Heart right ventricle (tissue), 16 donors: ENCODE measurements at regions not wholly inside any gene's neighbourhood (a gene's known extent, or its start where the extent isn't known, plus 50 kb on each side); places are given as distances from the start of the nearest gene placed in this dataset.
"Not testable (repeated sequence)": the region's sequence is repeated elsewhere in the genome, so short reads cannot be mapped to it uniquely, and the experiment has no call there.

Experiments used
- ATAC-seq, 8 donors: fragments of 200-7000 bp; cut with Tn5 transposase; one replicate each; pipeline ENCODE4 v1.9.1; 2020; ENCODE audit warnings: mild to moderate bottlenecking in 8 of 8, moderate library complexity in 8 of 8, moderate number of reproducible peaks in 1 of 8
- DNase-seq, 2 donors: peaks; one replicate each; pipeline ENCODE4 v3.0.0-alpha.2; 2020
- H3K27ac ChIP-seq, 10 donors: fragments of 200-600 bp; sonication (generic) in 2 of 10; one replicate each; pipeline versions ENCODE4 v1.5.0 to v1.8.0; 2020 to 2022; ENCODE audit warnings: mild to moderate bottlenecking in 3 of 10
- H3K27me3 ChIP-seq, 7 donors: fragments of 200-600 bp; one replicate each; pipeline ENCODE4 v1.8.0; 2021 to 2022; ENCODE audit warnings: mild to moderate bottlenecking in 2 of 7
- H3K36me3 ChIP-seq, 9 donors: fragments of 200-600 bp; sonication (generic) in 1 of 9; one replicate each; pipeline versions ENCODE4 v1.5.0 to v1.8.0; 2020 to 2022; ENCODE audit warnings: mild to moderate bottlenecking in 2 of 9
- H3K4me1 ChIP-seq, 9 donors: fragments of 200-600 bp; sonication (generic) in 1 of 9; one replicate each; pipeline versions ENCODE4 v1.5.0 to v1.8.0; 2020 to 2022; ENCODE audit warnings: mild to moderate bottlenecking in 4 of 9
- H3K4me3 ChIP-seq, 10 donors: fragments of 200-600 bp; sonication (generic) in 2 of 10; one replicate each; pipeline versions ENCODE4 v1.5.0 to v1.8.0; 2020 to 2022; ENCODE audit warnings: mild to moderate bottlenecking in 7 of 10, moderate library complexity in 2 of 10
- H3K9me3 ChIP-seq, 11 donors: fragments of 200-600 bp in 10 of 11; sonication (generic) in 2 of 11; one replicate each; pipeline versions ENCODE4 v1.5.0 to v1.8.0; 2013 to 2022; ENCODE audit warnings: mild to moderate bottlenecking in 2 of 11, control low read depth in 1 of 11, moderate library complexity in 1 of 11
- WGBS, 2 donors: extraction: QIAGEN DNeasy Blood & Tissue Kit; methylation state at CpG; one replicate each; pipeline ENCODE4 v1.1.7; 2013; ENCODE audit warnings: inconsistent platforms in 1 of 2; 5-methylcytosine and 5-hydroxymethylcytosine counted together
- intact Hi-C, 10 donors: fragments of 100-400 bp; cut with DNase I; formaldehyde crosslinking; loops; one replicate each; pipeline versions ENCODE4 v1.11.1 to v1.14.2; 2022
- TF ChIP-seq, protein P1 (sequence below), 9 donors: fragments of 200-600 bp; sonication (generic) in 2 of 9; IDR thresholded peaks; one replicate each; pipeline versions ENCODE4 v1.5.0 to v1.8.0; 2021 to 2022; ENCODE audit warnings: antibody characterized with exemption in 9 of 9, mild to moderate bottlenecking in 5 of 9, moderate library complexity in 1 of 9
- donor health status: Arrhythmogenic right ventricular cardiomyopathy.
- donor health status: ischemic (EF 13 %, LVEDD 7.1; RV severe dilation, severe dysfunction).
- donor health status: healthy with polysubstance abuse.
- donor health status: DM: no; HTN: yes; CAD: no.
- donor health status: DM: no; HTN: no; CAD: no.
- donor health status: ischemic (EF 25% LVEDD 6.9; RV normal size, moderate dysfunction).
- donor health status: ischemic (EF 25% LVEDD 5.7; RV mildly dilated, moderate dysfunction).
- donor health status: healthy.
- donor health status: DM: yes; HTN: yes; CAD: no.
- donor health status: Ischemic cardiomyopathy.
- donor health status: ischemic (EF 35%, LVEDD 5.7; RV mildly dilated, moderate dysfunction).
- donor health status: nonischemic (EF 11% LVEDD 7.7; RV severe dilation, severe dysfunction).
- donor health status: DM: yes; HTN: yes; CAD: no.
- donor health status: PGD.
- donor health status: ischemic (EF 29% LVEDD 5.4; RV normal size, mild dysfunction).
- donor health status: nonischemic (EF 23%, LVEDD 6.1; RV moderate dilation, normal function).

DNA sequence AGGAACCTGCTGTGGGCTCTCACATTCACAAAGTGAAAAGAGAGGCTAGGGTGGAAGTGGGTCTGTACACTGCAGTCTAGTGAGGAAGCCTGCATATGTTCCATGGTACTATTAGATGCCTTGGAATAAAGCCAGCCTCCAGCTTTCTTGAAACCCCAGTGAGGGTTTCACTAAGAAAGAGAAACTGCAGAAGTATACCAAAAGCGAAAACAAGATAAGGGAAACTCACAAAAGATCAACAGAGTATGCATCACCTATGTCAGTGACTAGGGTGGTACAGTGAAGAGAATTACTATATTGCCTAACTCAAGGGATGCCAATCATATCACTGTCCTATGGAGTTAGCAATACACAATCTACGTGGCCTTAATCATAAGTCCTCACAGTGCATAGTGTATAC lies 212.5 kb upstream of the GADL1 start:
- Histone ChIP-seq H3K27me3 (no peaks in the 10 kb centered on the region), H3K36me3 (no peaks in the 10 kb centered on the region), H3K27ac (no peak overlapping the region), H3K4me3 (no peak overlapping the region), H3K9me3 (peaks cover 0 to 6% (median 0%) of the 10 kb centered on the region in 11 donors), H3K4me1 (peaks cover 0 to 16% (median 0%) of the 10 kb centered on the region in 9 donors)
- ATAC-seq (no peak), DNase-seq (no peak)
- WGBS, 2 donors: 85 to 88% methylated on average over 2 of the region's 2 CpGs
- intact Hi-C loops: no loop called here
- TF ChIP-seq, protein P1, sequence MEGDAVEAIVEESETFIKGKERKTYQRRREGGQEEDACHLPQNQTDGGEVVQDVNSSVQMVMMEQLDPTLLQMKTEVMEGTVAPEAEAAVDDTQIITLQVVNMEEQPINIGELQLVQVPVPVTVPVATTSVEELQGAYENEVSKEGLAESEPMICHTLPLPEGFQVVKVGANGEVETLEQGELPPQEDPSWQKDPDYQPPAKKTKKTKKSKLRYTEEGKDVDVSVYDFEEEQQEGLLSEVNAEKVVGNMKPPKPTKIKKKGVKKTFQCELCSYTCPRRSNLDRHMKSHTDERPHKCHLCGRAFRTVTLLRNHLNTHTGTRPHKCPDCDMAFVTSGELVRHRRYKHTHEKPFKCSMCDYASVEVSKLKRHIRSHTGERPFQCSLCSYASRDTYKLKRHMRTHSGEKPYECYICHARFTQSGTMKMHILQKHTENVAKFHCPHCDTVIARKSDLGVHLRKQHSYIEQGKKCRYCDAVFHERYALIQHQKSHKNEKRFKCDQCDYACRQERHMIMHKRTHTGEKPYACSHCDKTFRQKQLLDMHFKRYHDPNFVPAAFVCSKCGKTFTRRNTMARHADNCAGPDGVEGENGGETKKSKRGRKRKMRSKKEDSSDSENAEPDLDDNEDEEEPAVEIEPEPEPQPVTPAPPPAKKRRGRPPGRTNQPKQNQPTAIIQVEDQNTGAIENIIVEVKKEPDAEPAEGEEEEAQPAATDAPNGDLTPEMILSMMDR (IDR thresholded peaks at IDR 0.05): no peak

DNA sequence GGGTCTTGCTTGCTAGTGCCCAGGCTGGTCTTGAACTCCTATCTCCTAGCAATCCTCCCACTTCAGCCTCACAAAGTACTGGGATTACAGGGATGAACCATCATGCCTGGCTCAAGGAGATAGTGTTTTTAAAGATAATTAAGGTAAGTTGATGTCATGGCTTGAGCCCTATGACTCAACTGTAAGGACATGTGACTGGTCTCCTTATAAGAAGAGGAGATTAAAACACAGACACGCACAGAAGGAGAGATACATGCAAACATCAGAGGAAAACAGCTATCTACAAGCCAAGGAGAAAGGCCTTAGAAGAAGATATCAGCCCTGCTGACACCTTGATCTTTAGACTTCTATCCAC lies 220.4 kb upstream of the GADL1 start:
- Histone ChIP-seq H3K27me3 (no peaks in the 10 kb centered on the region), H3K36me3 (no peaks in the 10 kb centered on the region), H3K9me3 (no peaks in the 10 kb centered on the region), H3K4me1 (no peaks in the 10 kb centered on the region), H3K27ac (no peak overlapping the region), H3K4me3 (no peak overlapping the region)
- TF ChIP-seq, protein P1 (IDR thresholded peaks at IDR 0.05): no peak
- no peak for ATAC-seq
- WGBS, 2 donors: 75 to 85% methylated on average over 1 of the region's 1 CpG
- no peak for DNase-seq
- intact Hi-C loops: no loop called here

DNA sequence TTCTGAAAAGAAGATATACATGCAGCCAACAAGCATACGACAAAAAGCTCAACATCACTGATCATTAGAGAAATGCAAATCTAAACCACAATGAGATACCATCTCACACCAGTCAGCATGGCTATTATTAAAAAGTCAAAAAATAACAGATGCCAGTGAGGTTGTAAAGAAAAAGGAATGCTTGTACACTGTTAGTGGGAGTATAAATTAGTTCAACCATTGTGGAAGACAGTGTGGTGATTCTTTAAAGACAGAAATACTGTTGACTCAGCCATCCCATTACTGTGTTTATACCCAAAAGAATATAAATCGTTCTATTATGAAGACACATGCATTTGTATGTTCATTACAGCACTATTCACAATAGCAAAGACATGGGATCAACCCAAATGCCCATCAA lies 221.1 kb upstream of the GADL1 start:
- H3K36me3 ChIP-seq, H3K9me3 ChIP-seq, DNase-seq, intact Hi-C loops, H3K27me3 ChIP-seq, H3K4me3 ChIP-seq, H3K4me1 ChIP-seq, ATAC-seq, H3K27ac ChIP-seq: not testable (repeated sequence)
- WGBS, 2 donors: 88 to 90% methylated on average over 2 of the region's 2 CpGs

DNA sequence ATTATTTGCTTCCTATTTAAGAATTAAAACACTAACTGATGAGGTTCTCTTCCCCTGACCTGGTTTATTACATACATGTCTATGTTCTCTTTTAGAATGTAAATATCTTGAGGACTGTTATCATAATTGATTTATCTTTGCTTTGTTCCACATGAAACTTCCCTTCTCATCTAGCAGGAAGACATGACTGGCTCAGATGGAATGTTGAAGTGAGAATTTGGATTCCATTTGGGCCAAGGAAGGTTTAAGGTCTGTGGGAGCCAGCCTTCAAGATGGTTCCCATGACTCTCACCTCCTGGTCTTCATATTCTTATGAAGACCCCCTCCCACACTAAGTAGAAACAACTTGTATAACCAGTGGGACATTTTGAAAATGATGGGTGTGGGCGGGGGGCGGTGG lies 222.2 kb upstream of the GADL1 start:
- H3K27me3 ChIP-seq: no peaks in the 10 kb centered on the region
- no peak overlapping the region for H3K27ac ChIP-seq
- H3K4me1 ChIP-seq: no peaks in the 10 kb centered on the region
- WGBS, 2 donors: 96 to 99% methylated on average over 2 of the region's 2 CpGs
- H3K9me3 ChIP-seq: no peaks in the 10 kb centered on the region
- DNase-seq (no peak), ATAC-seq (no peak)
- intact Hi-C loops: no loop called here
- H3K4me3 ChIP-seq: no peak overlapping the region
- no peaks in the 10 kb centered on the region for H3K36me3 ChIP-seq
- TF ChIP-seq, protein P1 (IDR thresholded peaks at IDR 0.05): no peak

DNA sequence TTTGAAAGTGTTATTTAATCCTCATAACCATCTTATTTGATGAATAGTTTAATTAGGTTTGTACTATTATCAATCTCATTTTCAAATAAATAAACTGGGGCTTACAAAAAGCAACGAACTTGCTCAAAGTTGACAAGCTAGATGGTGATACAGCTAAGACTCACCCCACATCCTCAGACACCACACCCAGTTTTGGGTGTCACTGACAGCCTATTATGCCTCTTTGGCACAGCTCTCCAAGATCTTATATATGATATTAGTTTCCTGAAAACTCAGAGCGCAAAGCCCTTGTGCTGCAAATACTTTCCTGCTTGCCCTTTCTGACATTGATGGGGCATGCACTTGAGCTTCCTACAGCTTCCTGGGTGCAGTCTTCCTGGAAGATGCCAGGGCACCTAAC lies 223.4 kb upstream of the GADL1 start:
- no peaks in the 10 kb centered on the region for H3K36me3 ChIP-seq
- WGBS, 2 donors: 81 to 92% methylated on average over 2 of the region's 2 CpGs
- no peaks in the 10 kb centered on the region for H3K4me1 ChIP-seq
- intact Hi-C loops: no loop called here
- no peaks in the 10 kb centered on the region for H3K27me3 ChIP-seq
- no peak for DNase-seq
- H3K4me3 ChIP-seq: no peak overlapping the region
- no peak for ATAC-seq
- no peak overlapping the region for H3K27ac ChIP-seq
- TF ChIP-seq, protein P1 (IDR thresholded peaks at IDR 0.05): no peak
- no peaks in the 10 kb centered on the region for H3K9me3 ChIP-seq
